Aorta (tissue), 5 donors: ENCODE measurements at regions not wholly inside any gene's neighbourhood (a gene's known extent, or its start where the extent isn't known, plus 50 kb on each side); places are given as distances from the start of the nearest gene placed in this dataset.
A peak's percentile ranks its signal among the peaks of the same experiment; 100 is the strongest.

Source experiments
- ATAC-seq: fragments of 200-7000 bp; cut with Tn5 transposase; one replicate; pipeline ENCODE4 v1.9.1; 2022; ENCODE audit warnings: moderate library complexity; ENCODE audit not compliant: low FRiP score
- DNase-seq, 2 donors: peaks; one replicate each; pipeline ENCODE4 v3.0.0-alpha.2; 2020
- H3K27ac ChIP-seq, 2 donors: one replicate each; pipeline ENCODE4 v1.5.1; 2013; ENCODE audit warnings: low read length in 2 of 2, mild to moderate bottlenecking in 2 of 2, moderate library complexity in 2 of 2, control low read depth in 1 of 2, inconsistent platforms in 1 of 2, low read depth in 1 of 2
- H3K27me3 ChIP-seq, 2 donors: one replicate each; pipeline ENCODE4 v1.6.1; 2013; ENCODE audit warnings: control low read depth in 1 of 2, low read length in 1 of 2, mild to moderate bottlenecking in 1 of 2, moderate library complexity in 1 of 2; ENCODE audit not compliant: insufficient read depth in 2 of 2, control insufficient read depth in 1 of 2
- H3K36me3 ChIP-seq, 2 donors: one replicate each; pipeline ENCODE4 v1.6.1; 2013; ENCODE audit warnings: control low read depth in 1 of 2, low read length in 1 of 2, mild to moderate bottlenecking in 1 of 2; ENCODE audit not compliant: insufficient read depth in 2 of 2, control insufficient read depth in 1 of 2
- H3K4me1 ChIP-seq, 2 donors: one replicate each; pipeline ENCODE4 v1.6.1; 2013; ENCODE audit warnings: low read length in 2 of 2, control low read depth in 1 of 2, mild to moderate bottlenecking in 1 of 2, moderate library complexity in 1 of 2; ENCODE audit not compliant: insufficient read depth in 2 of 2, control insufficient read depth in 1 of 2
- H3K4me3 ChIP-seq, 2 donors: one replicate each; pipeline ENCODE4 v1.5.1; 2013; ENCODE audit warnings: low read length in 2 of 2, control low read depth in 1 of 2, mild to moderate bottlenecking in 1 of 2
- H3K9me3 ChIP-seq: one replicate; pipeline ENCODE4 v1.6.1; 2013; ENCODE audit warnings: mild to moderate bottlenecking, low read length; ENCODE audit not compliant: control insufficient read depth
- WGBS, 2 donors: extraction: QIAGEN DNeasy Blood & Tissue Kit; methylation state at CpG; one replicate each; pipeline ENCODE4 v1.1.7; 2013; 5-methylcytosine and 5-hydroxymethylcytosine counted together
- intact Hi-C, 2 donors: fragments of 100-400 bp; cut with DNase I; formaldehyde crosslinking; loops; one replicate each; pipeline versions ENCODE4 v1.14.2 to v1.15.0; 2022
- donor health status: healthy with polysubstance abuse.
- donor health status: Bipolar disorder and iron deficiency.
- donor health status: DM: no; HTN: no; CAD: no.
- donor health status: DM: no; HTN: no; CAD: no.
- donor health status: DM: yes; HTN: yes; CAD: no.

GRCh38 chr16:51821527-51821926 is 670.5 kb upstream of the SALL1 start:
- WGBS, 2 donors, result 45 to 53% methylated on average over 1 of the region's 1 CpG
- H3K36me3 ChIP-seq, result no peaks in the 10 kb centered on the region
- intact Hi-C loops, result no loop called here
- DNase-seq, result no peak
- no peak overlapping the region for H3K27ac ChIP-seq
- no peak for ATAC-seq
- H3K9me3 ChIP-seq, result peaks cover 2% of the 10 kb centered on the region
- no peaks in the 10 kb centered on the region for H3K4me1 ChIP-seq
- no peak overlapping the region for H3K4me3 ChIP-seq
- no peaks in the 10 kb centered on the region for H3K27me3 ChIP-seq

- H3K4me1 ChIP-seq, result no peaks in the 10 kb centered on the region
- H3K9me3 ChIP-seq, result peaks cover 2% of the 10 kb centered on the region
- no peak overlapping the region for H3K4me3 ChIP-seq
- ATAC-seq (no peak), DNase-seq (no peak)
- H3K27ac ChIP-seq, result no peak overlapping the region
- no peaks in the 10 kb centered on the region for H3K36me3 ChIP-seq
- 82 to 83% methylated on average over 4 of the region's 4 CpGs for WGBS, 2 donors
- intact Hi-C loops, result no loop called here
- H3K27me3 ChIP-seq, result no peaks in the 10 kb centered on the region
These were observed 669.1 kb upstream of the SALL1 start for GRCh38 chr16:51820176-51820575.

GRCh38 chr16:51818342-51818944 is 667.4 kb upstream of the SALL1 start:
- H3K36me3 ChIP-seq, result no peaks in the 10 kb centered on the region
- 31 to 39% methylated on average over 4 of the region's 4 CpGs for WGBS, 2 donors
- H3K27ac ChIP-seq, result no peak overlapping the region
- no peaks in the 10 kb centered on the region for H3K27me3 ChIP-seq
- no peak overlapping the region for H3K4me3 ChIP-seq
- ATAC-seq (no peak), DNase-seq (peak in 1 of 2 donors; percentile 44)
- intact Hi-C loops, result loop anchor here (5.0 to 10.0 kb wide), 2 partner anchors 164 to 166 kb away; no protein-coding TSS in a partner anchor
- peaks cover 4% of the 10 kb centered on the region for H3K9me3 ChIP-seq
- no peaks in the 10 kb centered on the region for H3K4me1 ChIP-seq

- no peak for ATAC-seq
- no peak overlapping the region for H3K27ac ChIP-seq
- intact Hi-C loops, result loop anchor here (5.0 to 10.0 kb wide), 2 partner anchors 165 to 168 kb away; no protein-coding TSS in a partner anchor
- peaks cover 2% of the 10 kb centered on the region for H3K9me3 ChIP-seq
- no peaks in the 10 kb centered on the region for H3K4me1 ChIP-seq
- no peak overlapping the region for H3K4me3 ChIP-seq
- H3K36me3 ChIP-seq, result no peaks in the 10 kb centered on the region
- no peak for DNase-seq
- H3K27me3 ChIP-seq, result no peaks in the 10 kb centered on the region
These were observed 665.9 kb upstream of the SALL1 start for GRCh38 chr16:51816929-51817328.

GRCh38 chr16:51815523-51815922 is 664.5 kb upstream of the SALL1 start:
- ATAC-seq (no peak), DNase-seq (no peak)
- Histone ChIP-seq H3K9me3 (peaks cover 2% of the 10 kb centered on the region), H3K36me3 (no peaks in the 10 kb centered on the region), H3K4me1 (no peaks in the 10 kb centered on the region), H3K4me3 (no peak overlapping the region), H3K27ac (no peak overlapping the region), H3K27me3 (no peaks in the 10 kb centered on the region)
- intact Hi-C loops, result loop anchor here (5.0 to 10.0 kb wide), 2 partner anchors 167 to 169 kb away; no protein-coding TSS in a partner anchor
- WGBS, 2 donors, result 47 to 58% methylated on average over 3 of the region's 3 CpGs

GRCh38 chr16:51814617-51815016 is 663.5 kb upstream of the SALL1 start:
- ATAC-seq, result no peak
- Histone ChIP-seq H3K27me3 (peaks cover 0 to under 1% of the 10 kb centered on the region in 2 donors), H3K4me1 (no peaks in the 10 kb centered on the region), H3K36me3 (no peaks in the 10 kb centered on the region), H3K4me3 (no peak overlapping the region), H3K27ac (no peak overlapping the region), H3K9me3 (peaks cover 2% of the 10 kb centered on the region)
- no peak for DNase-seq
- 34 to 40% methylated on average over 3 of the region's 3 CpGs for WGBS, 2 donors
- intact Hi-C loops, result loop anchor here (5.0 to 10.0 kb wide), 2 partner anchors 168 to 170 kb away; no protein-coding TSS in a partner anchor

- H3K4me3 ChIP-seq, result no peak overlapping the region
- H3K4me1 ChIP-seq, result no peaks in the 10 kb centered on the region
- peaks cover 0 to 2% of the 10 kb centered on the region in 2 donors for H3K27me3 ChIP-seq
- intact Hi-C loops, result loop anchor here in 1 of 2 donors (10.0 kb wide), 1 partner anchor 171 kb away; no protein-coding TSS in a partner anchor
- 90 to 92% methylated on average over 4 of the region's 4 CpGs for WGBS, 2 donors
- no peak for DNase-seq
- ATAC-seq, result no peak
- H3K9me3 ChIP-seq, result peaks cover 2% of the 10 kb centered on the region
- H3K27ac ChIP-seq, result no peak overlapping the region
- no peaks in the 10 kb centered on the region for H3K36me3 ChIP-seq
These were observed 662.5 kb upstream of the SALL1 start for GRCh38 chr16:51813609-51814008.

GRCh38 chr16:51812945-51813344 is 661.9 kb upstream of the SALL1 start:
- Histone ChIP-seq H3K27ac (no peak overlapping the region), H3K9me3 (peaks cover 4% of the 10 kb centered on the region), H3K4me1 (no peaks in the 10 kb centered on the region), H3K4me3 (no peak overlapping the region), H3K27me3 (peaks cover 0 to 2% of the 10 kb centered on the region in 2 donors), H3K36me3 (no peaks in the 10 kb centered on the region)
- WGBS, 2 donors, result 74 to 86% methylated on average over 2 of the region's 2 CpGs
- DNase-seq, result no peak
- no peak for ATAC-seq
- intact Hi-C loops, result loop anchor here in 1 of 2 donors (10.0 kb wide), 1 partner anchor 172 kb away; no protein-coding TSS in a partner anchor

GRCh38 chr16:51807551-51807950 is 656.5 kb upstream of the SALL1 start:
- H3K27me3 ChIP-seq, result peaks cover 0 to 2% of the 10 kb centered on the region in 2 donors
- DNase-seq, result no peak
- H3K36me3 ChIP-seq, result no peaks in the 10 kb centered on the region
- ATAC-seq, result no peak
- H3K9me3 ChIP-seq, result peaks cover 1% of the 10 kb centered on the region
- no peak overlapping the region for H3K4me3 ChIP-seq
- intact Hi-C loops, result no loop called here
- no peak overlapping the region for H3K27ac ChIP-seq
- WGBS, 2 donors, result 67 to 76% methylated on average over 2 of the region's 2 CpGs
- H3K4me1 ChIP-seq, result no peaks in the 10 kb centered on the region
